ENCODE measurements at regions not wholly inside any gene's neighbourhood (a gene's known extent, or its start where the extent isn't known, plus 50 kb on each side); places are given as distances from the start of the nearest gene placed in this dataset.

DNA sequence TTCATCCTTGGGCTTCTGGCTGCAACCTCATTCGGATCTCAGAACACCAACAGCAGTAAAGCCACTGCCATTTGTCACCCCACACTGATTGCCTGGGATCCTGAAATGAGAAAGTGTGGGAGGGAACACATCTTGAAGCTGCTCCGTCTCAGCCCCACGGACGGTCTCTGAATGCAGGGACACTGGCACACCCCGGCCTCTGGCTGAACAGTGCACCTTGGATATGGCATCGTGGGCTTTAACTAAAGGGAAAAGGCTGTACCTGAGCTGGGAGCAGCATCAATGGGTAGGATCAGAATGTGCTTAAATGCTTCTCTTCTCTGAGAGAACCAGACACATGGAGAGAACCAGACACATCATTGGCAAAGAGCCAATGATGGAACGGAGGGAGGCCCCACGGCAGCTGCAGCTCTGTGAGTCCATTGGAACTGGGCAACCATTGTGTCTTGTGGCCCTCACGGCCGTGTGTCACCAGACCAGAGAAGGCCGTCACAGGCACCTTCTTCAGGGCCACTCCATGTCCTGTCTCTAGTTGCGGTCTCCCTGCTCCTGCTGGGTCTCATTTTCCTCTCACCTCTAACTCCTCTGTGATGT is 193.4 kb upstream of the MYT1L start:
- DNase-seq (ENCODE audit: low read depth), result no peak

DNA sequence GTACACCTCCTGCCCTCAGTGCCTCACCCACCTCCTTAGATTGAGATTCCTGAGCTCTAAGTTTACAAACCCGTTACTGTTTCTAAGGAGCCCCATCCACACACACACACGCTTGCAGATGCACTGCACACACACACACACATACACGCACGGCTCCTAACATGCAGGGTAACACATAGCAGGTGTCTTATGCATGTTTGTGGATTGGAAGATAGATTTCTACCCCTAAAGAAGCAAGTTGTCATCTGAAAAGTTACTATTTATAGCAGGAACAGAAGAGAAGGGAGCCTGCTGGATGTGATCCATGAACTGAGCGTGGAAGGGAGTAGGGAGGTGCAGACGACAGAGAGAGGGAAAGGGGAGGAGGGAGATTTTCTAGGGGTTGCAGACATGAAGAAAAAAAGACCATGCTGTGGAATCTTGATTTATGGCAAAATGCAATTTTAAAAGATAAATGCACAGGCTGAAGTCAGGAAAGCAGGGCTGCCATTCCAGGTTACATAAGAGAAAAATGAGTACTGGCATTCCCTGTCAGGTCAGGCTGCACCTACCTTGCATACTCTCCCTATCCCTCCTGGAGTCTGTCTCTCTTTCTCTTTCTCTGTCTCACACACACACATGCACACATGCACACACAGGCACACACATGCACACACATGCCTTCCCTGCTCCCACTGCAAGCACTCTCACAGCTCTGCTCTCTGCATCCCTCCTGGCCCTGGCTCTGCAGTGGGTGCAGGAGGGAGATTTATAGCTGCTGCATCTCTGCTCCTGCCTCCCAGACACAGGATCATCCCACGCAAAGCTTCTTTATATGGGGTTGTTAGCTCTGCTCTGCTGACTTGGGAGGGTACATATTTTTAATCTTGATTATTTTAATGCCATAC is 192.6 kb upstream of the MYT1L start:
- no peak for DNase-seq (ENCODE audit: low read depth)

- DNase-seq (ENCODE audit: low read depth), result no peak
Observed at GRCh38 chr2:2520401-2520811, 189.3 kb upstream of the MYT1L start.

DNA sequence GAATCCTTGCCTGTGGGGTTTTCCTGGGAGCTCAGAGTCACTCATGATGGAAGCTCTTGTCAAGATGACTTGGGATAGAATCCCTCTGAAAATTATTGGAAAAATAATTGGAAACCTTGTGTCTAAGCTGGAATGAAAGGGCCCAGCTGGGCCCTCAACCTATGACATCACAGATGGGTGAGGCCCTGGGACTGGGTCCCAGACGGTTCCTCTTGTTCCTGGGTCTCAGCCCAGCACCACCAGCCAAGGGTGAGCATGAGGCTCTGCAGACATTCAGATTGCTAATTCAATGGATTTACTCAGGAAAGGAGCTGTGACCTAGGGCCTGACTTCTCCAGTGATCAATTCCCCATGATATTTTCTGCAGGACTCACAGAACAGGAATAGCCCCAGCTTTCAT is 188.3 kb upstream of the MYT1L start:
- no peak for DNase-seq (ENCODE audit: low read depth)

- no peak for DNase-seq (ENCODE audit: low read depth)
Observed at GRCh38 chr2:2517399-2517798, 186.3 kb upstream of the MYT1L start.

DNA sequence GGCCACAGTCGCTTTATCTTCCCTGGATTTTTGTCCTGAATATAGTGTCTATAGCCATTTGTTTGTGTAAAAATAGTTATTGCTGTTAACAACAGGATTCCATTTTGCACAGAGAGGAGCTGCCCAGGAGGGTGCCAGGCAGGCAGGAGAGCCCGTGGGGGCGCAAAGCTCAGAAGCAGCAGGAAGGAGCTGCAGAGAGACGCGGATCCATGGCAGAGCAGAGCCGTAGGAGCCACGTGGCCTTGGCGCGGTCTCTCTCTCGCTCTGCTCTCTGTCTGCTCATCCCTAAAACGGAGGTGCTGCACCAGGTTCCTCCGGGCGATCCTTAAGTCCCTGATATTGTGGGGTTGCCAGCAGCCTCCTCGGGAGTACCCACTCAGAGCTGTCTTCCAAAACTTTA is 185.3 kb upstream of the MYT1L start:
- DNase-seq (ENCODE audit: low read depth), result no peak

DNA sequence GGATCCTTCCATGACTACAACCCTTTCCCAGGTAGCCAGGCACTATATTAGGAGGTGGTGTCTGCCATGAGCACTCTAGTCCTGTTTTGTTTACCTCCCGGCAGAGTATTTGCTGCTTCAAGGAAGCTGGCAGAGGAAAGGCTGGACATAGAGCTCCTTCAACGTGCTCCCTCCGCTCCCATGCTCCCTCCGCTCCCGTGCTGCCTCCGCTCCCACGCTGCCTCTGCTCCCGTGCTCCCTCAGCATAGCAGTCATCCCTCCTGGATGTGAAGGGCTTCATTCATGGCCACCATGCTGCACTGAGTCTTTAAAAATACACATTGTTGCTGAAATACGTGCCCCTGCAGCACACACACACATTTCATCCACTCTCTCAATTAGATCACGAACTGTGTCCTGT is 181.9 kb upstream of the MYT1L start:
- no peak for DNase-seq (ENCODE audit: low read depth)

GRCh38 chr2:2507417-2507997 is 176.4 kb upstream of the MYT1L start:
- no peak for DNase-seq (ENCODE audit: low read depth)

GRCh38 chr2:2506536-2506935 is 175.5 kb upstream of the MYT1L start:
- no peak for DNase-seq (ENCODE audit: low read depth)

- DNase-seq (ENCODE audit: low read depth), result no peak
Observed at GRCh38 chr2:2505604-2506003, 174.5 kb upstream of the MYT1L start.

GRCh38 chr2:2503864-2504418 is 172.9 kb upstream of the MYT1L start:
- no peak for DNase-seq (ENCODE audit: low read depth)

DNA sequence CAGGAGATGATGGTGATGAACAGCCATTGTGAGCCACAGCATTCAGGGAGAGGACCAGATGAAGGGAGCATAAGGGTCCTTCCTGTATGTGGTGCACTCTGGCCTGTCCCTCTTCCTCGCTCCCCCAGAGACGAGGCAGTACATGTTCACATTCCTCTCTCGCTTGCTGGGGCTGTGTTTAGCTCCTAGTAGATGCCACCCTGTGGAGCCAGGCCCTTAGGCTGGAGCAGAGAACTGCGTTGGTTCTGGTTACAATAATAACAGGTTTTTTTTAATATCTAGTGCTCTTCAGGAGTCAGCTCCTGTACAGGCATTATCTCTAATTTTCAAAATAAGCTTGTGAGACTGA is 171.1 kb upstream of the MYT1L start:
- DNase-seq (ENCODE audit: low read depth), result no peak

- DNase-seq (ENCODE audit: low read depth), result no peak
Observed at GRCh38 chr2:2501454-2502200, 170.6 kb upstream of the MYT1L start.

- no peak for DNase-seq (ENCODE audit: low read depth)
Observed at GRCh38 chr2:2495606-2496005, 164.5 kb upstream of the MYT1L start.

- DNase-seq (ENCODE audit: low read depth), result no peak
Observed at GRCh38 chr2:2493496-2493895, 162.4 kb upstream of the MYT1L start.

DNA sequence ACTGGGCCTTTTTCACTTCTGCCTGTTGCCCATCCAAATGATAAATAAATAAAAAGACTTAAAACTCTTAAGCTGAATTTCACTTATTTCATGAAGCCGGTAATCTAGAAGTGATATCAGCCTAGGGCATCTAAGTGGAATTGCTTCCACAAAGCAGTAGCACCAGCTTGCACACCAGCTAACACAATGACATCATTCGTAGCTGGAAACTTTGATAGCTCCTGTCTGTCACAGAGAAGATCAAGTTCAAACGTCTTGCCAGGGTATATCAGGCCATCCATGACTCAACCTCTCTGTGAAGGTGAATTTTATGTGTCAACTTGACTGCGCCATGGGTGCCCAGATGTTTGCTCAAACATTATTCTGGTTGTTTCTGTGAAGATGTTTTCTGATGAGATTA is 161.7 kb upstream of the MYT1L start:
- no peak for DNase-seq (ENCODE audit: low read depth)

DNA sequence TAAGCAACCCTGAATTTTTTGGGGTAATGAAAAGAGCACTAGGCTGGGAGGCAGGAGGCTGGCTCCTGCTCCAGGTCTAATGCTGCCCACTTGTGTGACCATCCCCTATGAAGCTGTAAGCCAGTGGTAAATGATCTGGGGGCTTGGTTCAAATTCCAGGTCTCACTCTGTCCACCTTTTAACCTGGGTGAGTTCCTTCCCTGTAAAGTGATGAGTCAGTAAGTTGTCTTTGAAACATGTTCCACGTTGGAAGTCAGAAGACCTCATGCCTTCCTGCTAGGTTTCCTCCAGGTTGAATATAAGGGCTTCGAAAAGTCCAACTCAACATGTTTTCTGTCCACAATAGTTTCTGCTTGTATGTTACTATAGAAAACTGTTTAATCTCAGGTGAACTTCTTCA is 160.9 kb upstream of the MYT1L start:
- no peak for DNase-seq (ENCODE audit: low read depth)

DNA sequence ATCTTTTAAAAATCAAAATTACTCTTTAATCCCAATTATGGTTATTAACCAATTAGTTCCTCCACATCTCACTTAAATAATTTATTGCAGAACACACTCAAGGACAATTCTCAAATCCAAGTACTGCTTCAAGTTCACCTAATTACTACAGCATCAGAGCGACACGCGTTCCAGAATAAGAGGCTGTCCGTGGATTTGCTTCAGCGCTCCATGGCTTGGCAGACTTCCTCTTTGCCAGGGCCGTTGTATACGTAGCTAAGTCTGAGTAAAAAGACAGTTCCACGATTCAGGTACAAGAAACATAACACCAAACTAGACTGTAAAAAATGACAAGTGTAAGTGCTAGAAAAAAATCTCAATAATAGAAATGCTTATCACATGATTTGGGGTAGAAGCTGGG is 153.2 kb upstream of the MYT1L start:
- DNase-seq (ENCODE audit: low read depth), result no peak

GRCh38 chr2:2482851-2483250 is 151.8 kb upstream of the MYT1L start:
- no peak for DNase-seq (ENCODE audit: low read depth)

- DNase-seq (ENCODE audit: low read depth), result no peak
Observed at GRCh38 chr2:2472881-2473280, 141.8 kb upstream of the MYT1L start.

DNA sequence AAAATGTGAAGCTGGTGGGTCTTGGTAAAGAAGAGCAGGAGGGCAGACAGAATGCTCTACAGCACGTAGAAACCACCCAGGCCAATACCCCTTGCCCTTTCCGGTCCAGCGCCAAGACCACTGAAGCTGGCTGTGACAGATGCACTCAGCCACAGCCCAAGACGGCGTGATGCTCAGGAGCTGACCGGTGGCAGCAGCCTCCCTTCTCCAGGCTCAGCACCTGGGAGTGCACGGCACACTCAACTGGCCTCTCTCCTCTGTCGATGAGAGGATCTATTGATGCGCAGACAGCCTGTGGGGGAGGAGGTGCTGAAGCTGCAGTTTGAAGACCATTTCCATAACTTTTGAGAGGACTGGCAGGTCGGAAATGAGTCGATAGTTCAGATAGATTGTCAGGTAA is 141.0 kb upstream of the MYT1L start:
- no peak for DNase-seq (ENCODE audit: low read depth)

DNA sequence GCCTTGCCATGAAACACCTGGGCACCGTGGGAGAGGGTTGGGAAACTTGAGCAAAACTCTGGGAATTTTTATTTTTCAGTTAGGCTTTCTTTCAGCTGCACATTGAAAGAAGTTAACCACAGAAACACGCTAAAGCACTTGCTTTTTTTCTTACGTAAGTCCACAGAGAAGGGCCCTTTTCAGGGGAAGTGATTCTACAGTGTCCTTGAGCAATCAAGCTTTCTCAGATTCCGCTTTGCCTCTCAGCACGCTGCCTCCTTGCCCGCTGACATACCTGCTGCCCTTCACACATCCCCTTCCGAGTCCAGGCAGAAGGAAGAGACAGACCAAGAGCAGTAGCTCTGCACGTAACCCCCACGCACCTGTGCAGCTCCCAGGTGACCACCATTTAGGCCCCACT is 135.5 kb upstream of the MYT1L start:
- DNase-seq (ENCODE audit: low read depth), result no peak

DNA sequence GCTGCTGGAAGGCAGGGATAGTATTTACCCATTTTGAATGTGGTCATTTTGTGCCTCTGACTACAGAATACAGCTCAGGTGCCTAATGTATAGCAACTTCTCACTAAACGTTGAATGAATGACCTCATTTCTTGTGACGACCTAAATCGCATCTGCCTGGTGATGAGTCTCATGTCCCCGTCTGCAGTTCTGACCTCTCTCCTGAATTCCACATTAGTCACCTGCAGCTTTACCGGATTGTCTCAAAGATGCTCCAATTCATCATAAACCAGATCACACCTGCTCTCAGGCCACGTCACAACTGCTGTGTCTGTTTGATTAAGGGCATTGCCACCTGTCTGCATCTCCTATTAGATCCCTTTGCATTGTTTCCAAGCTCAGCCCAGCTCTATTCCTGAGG is 133.6 kb upstream of the MYT1L start:
- no peak for DNase-seq (ENCODE audit: low read depth)
